HepG2 (cell line): ENCODE measurements at regions not wholly inside any gene's neighbourhood (a gene's known extent, or its start where the extent isn't known, plus 50 kb on each side); places are given as distances from the start of the nearest gene placed in this dataset.

Source experiments
- CCDC6 ChIP-seq: sonication (generic); formaldehyde crosslinking; IDR thresholded peaks from 2 replicates; pipeline ENCODE4 v1.8.1; 2022; ENCODE audit warnings: mild to moderate bottlenecking, missing genetic modification reagents, moderate library complexity
- CTCF ChIP-seq: sonication (generic); formaldehyde crosslinking; IDR thresholded peaks from 2 replicates; pipeline ENCODE4 v1.5.0; 2020; ENCODE audit warnings: mild to moderate bottlenecking, missing genetic modification reagents, moderate library complexity
- HINFP ChIP-seq: sonication (generic); formaldehyde crosslinking; IDR thresholded peaks from 2 replicates; pipeline ENCODE4 v1.4.0; 2020; ENCODE audit warnings: low read depth, mild to moderate bottlenecking, missing genetic modification reagents
- HNRNPL ChIP-seq: fragments of 200-400 bp; formaldehyde crosslinking; IDR thresholded peaks from 2 replicates; pipeline ENCODE4 v1.6.1; 2017; ENCODE audit warnings: mild to moderate bottlenecking, low read depth, low read length
- NFE2L2 ChIP-seq: fragments of 150-350 bp; IDR thresholded peaks from 2 replicates; pipeline ENCODE4 v1.6.1; 2014; ENCODE audit warnings: low read length
- NR3C1 ChIP-seq: sonication (generic); formaldehyde crosslinking; IDR thresholded peaks from 2 replicates; pipeline ENCODE4 v1.4.0; 2020; ENCODE audit warnings: missing genetic modification reagents
- PHF8 ChIP-seq: sonication (generic); formaldehyde crosslinking; IDR thresholded peaks from 2 replicates; pipeline ENCODE4 v1.5.0; 2020; ENCODE audit warnings: missing genetic modification reagents
- PRDM15 ChIP-seq: sonication (generic); formaldehyde crosslinking; IDR thresholded peaks from 2 replicates; pipeline ENCODE4 v1.4.0; 2020; ENCODE audit warnings: missing genetic modification reagents
- SNRNP70 ChIP-seq: fragments of 200-400 bp; formaldehyde crosslinking; IDR thresholded peaks from 2 replicates; pipeline ENCODE4 v1.6.1; 2017; ENCODE audit warnings: mild to moderate bottlenecking, low read depth, low read length, moderate library complexity
- SRF ChIP-seq: IDR thresholded peaks from 2 replicates; pipeline ENCODE4 v1.6.1; 2011; ENCODE audit warnings: mild to moderate bottlenecking, low read depth, low read length, moderate library complexity
- TCF7L2 ChIP-seq: IDR thresholded peaks from 2 replicates; pipeline ENCODE4 v1.6.1; 2011; ENCODE audit warnings: mild to moderate bottlenecking, low read depth, low read length, moderate library complexity
- ZFYVE20 ChIP-seq: sonication (generic); formaldehyde crosslinking; IDR thresholded peaks from 2 replicates; pipeline ENCODE4 v1.8.0; 2023; ENCODE audit warnings: low read depth, mild to moderate bottlenecking, moderate library complexity, missing genetic modification reagents, borderline replicate concordance
- ZNF335 ChIP-seq: sonication (generic); formaldehyde crosslinking; IDR thresholded peaks from 2 replicates; pipeline ENCODE4 v1.4.0; 2020; ENCODE audit warnings: missing genetic modification reagents
- ZNF451 ChIP-seq: sonication (generic); formaldehyde crosslinking; IDR thresholded peaks from 2 replicates; pipeline ENCODE4 v1.5.0; 2020; ENCODE audit warnings: mild to moderate bottlenecking, missing genetic modification reagents

DNA sequence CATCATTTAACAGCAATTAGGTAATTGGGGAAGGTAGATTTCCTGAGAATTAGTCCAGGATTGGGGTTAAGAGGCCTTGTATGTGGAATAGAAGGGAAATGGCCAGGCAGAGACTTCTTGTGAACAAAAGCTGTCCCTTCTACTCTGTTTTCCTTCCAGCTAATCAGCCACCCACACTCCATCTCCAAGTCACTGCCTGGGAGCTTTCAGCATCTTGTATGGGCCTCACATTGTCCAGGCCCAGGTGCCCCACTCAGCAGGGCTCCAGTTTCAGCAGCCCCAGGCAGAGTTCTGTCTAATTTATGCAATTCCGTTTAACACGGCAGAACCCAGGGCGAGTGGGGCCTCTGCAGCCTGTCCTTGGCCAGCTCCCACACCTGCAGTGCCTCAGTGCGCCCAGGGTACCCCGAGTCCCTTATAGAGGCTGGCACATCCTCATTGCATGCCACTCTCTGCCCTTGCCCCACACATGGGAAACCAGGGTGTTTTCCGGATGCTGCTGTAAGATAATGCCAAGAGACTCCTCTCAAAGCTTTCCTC is 113.0 kb downstream of the EDN3 start:
- TF ChIP-seq NR3C1 (no peak), PHF8 (no peak), CCDC6 (CRISPR knock-in tag) (no peak), CTCF (CRISPR knock-in tag) (no peak), ZNF451 (CRISPR knock-in tag) (no peak), HNRNPL (no peak), TCF7L2 (no peak), HINFP (no peak), SNRNP70 (no peak), PRDM15 (CRISPR knock-in tag) (no peak), SRF (no peak), NFE2L2 (no peak), ZNF335 (CRISPR knock-in tag) (no peak), ZFYVE20 (CRISPR knock-in tag) (no peak)
